ENCODE measurements at regions not wholly inside any gene's neighbourhood (a gene's known extent, or its start where the extent isn't known, plus 50 kb on each side); places are given as distances from the start of the nearest gene placed in this dataset.

DNA sequence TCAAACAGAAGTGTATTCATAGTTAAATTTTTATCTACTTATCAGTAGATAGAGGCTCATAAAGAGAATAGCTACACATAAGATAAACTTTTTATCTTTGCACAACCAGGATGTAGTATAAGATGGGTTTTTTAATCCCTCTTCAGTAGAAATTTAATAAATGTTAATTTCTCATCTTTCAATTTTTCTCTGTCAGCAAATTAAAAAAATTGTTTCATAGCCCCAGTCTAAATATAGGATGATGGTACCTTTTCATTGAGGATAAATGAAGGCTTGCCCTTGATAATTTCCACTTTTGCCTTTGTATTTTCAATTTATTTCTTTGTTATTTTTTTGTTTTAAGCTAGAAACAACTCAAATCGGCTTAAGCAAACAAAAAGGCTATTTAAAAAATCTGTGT lies 251.2 kb upstream of the NOX3 start:
- DNase-seq = no peak

DNA sequence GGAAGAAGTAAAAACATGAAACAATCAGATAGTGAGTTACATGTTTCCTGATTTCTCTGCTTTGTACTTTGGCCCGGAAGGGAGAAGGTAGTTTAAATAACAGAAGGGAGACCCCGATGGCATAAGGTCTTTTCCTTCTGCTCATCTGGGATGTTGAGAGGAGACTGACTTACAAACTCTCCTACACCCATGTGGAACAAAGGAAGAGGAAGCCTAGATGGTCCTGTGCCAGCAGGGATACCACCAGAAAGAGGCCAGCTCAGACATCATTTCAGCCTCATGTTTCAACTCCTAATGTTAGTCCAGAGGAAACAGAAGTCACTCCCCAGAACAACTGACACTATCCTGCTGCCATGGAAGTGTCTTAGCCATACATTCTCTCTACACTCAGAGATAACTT lies 250.7 kb upstream of the NOX3 start:
- no peak for DNase-seq

DNA sequence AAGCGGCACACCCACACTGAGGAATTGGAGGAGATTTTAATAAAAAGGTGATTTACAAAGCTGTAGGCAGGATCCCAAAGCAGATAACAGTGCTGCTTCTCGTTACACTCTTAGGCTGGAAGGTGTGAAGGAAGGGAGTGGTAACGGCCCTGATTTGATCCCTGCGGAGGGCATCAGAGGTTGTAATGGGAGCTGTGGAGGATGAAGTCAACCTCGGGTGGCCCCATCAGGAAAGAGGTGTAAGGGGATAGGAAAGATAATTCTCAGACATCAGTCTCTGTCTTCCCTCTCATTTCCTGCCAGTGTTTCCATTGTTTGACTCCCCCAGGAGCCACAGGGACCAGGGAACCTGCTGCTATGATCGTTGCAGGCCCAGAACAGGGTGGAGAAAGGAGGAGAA lies 245.7 kb upstream of the NOX3 start:
- DNase-seq = no peak

DNA sequence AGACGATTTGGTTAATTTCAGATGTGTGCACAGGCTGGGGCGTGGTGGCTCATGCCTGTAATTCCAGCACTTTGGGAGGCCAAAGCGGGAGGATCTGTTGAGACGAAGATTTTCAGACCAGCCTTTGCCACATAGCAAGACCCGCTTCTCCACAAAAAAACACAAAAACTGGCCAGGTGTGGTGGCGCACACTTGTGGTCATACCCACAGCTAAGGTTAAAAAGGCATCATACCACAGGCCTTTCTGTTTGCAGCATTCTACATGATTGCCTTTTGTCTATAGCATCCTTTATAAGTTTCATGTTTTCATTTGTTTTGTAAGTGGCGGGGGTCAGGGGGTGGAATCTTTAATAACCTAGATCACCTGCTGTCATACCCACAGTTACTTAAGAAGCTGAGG lies 239.9 kb upstream of the NOX3 start:
- DNase-seq = no peak

DNA sequence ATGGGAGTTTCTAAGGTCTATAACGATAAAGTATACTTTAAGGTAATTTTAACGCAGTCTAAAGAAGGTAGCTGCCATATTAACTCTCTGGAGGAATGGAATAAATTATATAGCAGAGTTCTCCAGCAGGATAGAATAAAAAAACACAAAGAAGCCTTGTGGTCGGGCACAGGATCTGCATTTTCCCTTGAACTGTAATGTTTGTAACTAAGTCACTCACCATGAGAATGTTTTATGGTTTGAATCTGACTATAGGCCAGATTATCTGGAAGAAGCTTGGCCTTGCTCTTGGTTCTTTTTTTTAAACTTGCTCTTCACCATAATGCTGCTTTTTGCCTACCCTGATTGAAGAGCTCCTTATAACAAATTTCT lies 238.8 kb upstream of the NOX3 start:
- DNase-seq = no peak

DNA sequence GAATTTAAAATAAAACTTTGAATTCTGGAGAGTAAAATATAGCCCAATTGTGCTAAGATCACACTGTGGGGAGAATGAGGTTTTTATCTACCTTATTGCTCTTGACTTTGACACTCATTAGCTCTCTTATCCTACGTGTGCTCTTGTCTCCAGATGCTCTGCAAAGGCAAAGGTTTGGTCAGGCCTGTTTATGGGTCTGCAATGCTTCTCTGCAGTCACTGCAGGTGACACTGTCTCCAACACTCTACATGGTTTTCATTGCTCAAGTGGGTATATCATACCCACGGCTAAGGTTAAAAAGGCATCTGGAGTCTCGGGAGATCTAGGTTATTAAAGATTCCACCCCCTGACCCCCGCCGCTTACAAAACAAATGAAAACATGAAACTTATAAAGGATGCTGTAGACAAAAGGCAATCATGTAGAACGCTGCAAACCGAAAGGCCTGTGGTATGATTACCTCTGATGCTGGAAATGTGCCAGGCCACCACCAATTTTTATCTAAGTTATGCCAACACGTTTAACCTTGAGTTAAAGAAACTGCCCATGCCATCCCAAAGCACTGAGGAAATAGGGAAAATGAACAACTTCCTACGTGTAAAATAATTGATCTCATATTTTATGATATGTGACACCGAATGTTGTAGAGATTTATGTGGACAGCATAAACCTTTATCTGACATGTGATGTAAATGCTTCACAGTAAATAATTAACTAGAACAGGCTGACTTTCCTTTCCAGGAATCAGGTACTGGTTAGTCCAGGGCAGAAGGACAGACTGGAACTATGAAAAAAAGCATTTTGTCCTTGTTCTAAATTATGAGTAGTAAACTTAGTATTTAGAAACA lies 238.2 kb upstream of the NOX3 start:
- DNase-seq = no peak

DNA sequence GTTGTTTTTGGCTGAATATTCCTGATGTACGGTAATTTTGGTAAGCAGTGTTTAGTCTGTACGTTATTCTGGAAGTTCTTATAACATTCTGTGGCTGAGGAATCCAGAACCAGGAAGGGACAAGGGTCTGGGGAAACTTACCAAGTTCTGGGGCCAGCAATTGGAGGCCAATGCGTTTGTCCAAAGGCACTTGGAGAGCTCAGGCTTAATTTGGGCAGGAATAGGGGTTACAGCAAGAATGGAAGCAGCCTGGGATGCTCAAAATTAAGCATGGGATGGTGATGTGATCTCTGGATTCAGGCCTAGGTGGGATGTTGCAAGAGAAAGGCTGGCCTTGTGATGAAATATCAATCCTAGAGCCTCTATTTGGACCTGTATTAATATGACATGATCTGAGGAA lies 235.2 kb upstream of the NOX3 start:
- no peak for DNase-seq

DNA sequence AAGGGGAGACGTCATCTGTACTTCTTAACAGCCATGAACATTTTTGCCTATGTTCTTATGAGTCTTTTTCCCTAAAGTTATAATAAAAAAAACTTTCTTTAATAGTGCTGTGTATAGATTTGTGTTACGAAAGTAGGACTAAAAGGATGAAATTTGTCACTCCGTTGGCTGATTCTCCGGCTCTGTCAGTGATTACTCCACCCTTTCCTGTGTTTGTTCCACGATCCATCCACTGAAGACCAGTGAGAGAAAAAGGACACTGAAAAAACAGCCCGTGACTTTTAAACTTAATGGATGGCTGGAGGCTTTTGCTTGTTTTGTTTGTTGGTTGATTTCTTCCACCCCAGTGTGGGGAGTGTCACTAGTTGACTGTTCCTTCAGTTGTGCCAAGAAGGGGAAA lies 232.0 kb upstream of the NOX3 start:
- no peak for DNase-seq

DNA sequence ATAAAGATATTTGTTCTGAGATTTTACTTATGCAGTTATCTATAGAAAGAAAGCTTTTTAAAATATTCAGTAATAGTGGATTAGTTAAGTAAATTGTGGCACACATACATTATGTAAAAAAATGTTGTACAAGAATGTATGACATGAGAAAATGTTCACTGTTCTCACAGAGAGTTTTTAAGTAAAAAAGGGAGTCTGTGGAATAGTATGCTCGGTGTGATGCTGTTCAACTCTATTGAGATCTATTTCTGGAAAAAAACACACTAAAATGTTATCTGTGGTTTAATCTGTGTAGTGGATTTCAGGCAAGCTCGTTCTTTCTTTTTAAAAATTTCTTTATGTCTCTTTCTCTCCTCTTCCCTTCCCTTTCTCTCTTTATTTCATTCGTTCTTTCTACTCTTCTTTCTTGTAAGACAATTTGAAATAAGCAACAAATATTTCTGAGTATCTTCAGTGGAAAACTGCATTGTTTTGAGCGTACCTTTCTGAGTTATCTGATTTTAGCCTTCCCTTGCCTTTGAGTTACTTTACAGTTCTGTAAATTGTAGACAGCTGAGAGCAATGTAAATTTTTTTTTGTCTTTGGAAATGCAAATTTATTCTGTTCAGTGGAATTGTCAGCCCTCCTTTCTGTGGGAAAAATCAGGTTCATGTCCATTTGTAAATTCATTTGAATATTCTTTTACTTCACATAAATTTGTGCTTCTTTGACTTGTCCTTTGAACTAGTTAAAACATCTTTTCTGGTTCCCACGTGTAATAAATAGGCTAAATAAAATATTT lies 229.0 kb upstream of the NOX3 start:
- no peak for DNase-seq

DNA sequence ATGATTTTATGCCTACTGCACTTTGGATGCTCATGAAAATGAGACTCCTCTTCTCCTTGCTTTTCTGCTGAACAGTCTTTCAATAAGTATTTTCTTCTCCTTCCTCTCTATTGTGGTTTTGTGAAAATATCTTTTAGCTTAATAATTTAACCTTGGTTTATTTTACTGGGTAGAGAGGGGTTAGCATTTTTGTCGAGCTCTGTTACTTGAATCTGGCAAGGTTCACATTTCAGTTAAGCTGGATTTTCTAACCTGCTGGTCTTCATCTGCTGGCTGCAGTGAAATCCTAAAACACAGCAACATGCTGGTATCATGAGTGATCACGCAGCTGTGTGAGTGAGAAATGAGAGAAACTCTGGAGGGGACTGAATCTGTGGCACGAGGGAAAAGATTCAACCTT lies 222.7 kb upstream of the NOX3 start:
- DNase-seq = no peak

DNA sequence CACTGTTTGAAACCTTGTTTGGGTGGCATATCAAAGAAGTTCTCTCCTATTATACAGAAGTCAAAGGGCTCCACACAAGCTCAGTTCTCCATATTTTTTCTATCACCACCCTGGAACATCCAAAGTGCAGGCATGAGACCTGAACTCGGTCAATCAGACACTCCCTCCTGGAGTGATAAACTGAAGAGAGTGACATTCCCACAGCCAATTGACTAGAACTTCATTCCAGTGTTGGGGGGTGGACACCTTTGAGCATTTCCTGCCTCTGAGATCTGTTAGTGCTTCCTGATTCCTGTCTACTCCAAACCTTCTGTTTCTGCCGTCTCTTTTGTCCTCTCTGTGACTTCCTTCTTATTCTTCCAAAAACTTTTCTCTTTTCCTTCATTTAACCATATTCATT lies 220.7 kb upstream of the NOX3 start:
- DNase-seq = no peak

DNA sequence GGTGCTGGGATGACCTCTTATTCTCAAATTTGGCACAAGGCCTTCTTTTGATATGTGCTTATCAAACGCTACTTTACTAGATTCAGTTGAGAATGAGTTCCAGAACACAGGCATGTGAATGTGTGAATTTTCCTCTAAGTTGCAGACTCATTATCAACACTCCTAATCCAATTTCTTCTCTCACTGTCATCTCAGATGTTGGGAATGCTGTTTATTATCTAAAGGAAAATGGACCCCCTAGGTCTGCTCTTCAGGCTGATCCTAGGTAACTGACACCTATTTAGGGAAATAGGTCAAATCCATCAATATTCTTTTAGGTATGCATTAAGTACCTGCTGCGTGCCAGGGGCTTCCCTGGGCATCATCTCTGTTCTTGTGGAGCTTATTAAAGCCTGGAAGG lies 215.0 kb upstream of the NOX3 start:
- no peak for DNase-seq

DNA sequence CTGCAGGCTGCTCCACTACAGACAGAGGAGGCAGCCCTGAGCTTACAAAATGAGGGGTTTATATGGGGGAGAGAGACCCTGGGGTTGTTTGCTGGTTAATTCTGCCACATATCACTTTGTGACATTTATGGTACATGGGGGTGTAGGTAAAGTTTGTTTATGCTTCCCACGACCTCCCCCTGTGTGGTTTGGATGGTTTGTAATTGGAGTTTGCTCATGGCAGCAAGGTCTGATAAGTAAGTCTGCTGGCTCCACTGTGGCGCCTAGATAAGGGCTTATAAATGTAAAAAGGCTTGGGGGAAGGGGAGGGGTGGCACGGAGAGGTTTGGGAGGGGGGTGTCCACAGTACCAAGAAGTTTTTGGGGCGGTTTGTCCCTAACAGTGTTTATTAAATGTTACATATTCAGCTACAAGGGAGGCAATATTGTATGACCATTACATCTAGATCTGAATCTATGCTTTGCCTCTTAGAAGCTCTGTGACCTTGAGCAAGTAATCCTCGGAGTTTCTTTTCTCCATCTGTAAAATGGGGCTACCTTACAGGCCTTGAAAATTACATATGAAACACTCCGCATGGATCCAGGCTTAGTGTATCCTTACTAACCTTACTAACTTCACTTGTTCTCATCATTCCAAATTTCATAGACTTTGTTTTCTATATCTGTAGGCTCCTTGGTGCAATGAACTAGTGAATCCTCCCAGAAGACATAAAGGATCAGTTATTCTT lies 204.8 kb upstream of the NOX3 start:
- DNase-seq = no peak

DNA sequence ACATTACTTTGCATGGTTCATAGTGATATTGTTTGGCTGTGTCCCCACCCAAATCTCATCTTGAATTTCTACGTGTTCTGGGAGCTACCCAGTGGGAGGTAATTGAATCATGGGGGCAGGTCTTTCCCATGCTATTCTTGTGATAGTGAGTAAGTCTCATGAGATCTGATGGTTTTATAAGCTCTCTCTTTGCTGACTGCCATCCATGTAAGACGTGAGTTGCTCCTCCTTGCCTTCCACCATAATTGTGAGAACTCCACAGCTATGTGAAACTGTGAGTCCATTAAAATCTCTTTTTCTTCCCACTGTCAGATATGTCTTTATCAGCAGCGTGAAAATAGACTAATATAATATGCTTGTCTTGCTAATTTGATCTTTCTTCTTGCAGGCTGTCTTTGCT lies 200.4 kb upstream of the NOX3 start:
- DNase-seq = no peak

DNA sequence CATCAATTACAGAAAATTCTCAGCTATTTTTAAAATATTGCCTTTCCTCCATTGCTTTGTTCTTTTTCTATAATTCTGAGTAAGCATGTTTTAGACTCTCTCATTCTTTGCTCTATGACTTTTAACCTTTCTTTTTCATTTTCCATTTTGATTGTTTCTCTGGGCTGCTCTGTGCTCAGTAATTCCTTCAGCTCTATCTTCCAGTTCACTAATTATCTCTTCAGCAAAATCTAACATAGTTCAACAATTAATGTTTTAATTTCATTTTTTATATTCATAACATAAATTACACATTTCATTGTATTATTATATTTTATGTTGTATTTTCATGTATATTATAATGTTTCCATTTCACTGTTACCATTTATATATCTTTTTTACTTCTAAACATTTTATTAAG lies 198.8 kb upstream of the NOX3 start:
- no peak for DNase-seq

DNA sequence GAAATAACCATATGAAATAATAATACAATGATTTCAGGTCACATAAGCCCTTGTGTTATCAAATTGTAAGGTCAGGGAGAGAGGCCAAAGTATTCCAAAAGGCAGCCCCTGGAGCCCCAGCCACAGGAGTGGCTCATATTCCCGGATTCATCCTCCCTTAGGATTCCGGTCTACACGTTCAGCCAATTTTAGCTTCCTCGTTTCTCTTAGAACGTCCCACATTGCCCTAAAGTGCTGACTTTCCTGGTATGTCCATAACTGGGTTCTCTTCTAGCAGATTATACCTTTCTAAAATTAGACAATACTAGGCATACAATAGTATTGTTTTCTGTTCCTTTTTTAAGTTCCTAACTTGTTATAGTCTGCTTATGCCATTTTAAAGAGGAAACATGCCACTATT lies 192.7 kb upstream of the NOX3 start:
- no peak for DNase-seq

DNA sequence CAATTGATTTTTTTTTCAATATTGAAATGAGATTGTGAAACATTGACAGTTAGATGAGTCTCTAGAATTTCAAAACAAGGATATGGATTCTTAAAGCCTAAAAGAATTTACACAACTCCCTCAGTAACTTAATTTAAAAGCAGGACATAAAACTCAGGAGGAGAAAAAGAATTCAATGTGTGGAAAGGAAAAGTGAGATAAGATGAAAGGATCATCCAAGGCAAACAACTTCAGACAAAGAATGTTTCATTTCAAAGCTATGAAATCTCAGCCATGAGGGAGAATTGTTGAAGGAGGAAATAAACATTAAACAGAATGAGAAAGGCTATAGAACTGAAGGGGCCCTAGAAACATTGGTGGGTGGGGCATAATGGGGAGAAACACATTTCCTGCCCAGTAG lies 191.7 kb upstream of the NOX3 start:
- DNase-seq = no peak

DNA sequence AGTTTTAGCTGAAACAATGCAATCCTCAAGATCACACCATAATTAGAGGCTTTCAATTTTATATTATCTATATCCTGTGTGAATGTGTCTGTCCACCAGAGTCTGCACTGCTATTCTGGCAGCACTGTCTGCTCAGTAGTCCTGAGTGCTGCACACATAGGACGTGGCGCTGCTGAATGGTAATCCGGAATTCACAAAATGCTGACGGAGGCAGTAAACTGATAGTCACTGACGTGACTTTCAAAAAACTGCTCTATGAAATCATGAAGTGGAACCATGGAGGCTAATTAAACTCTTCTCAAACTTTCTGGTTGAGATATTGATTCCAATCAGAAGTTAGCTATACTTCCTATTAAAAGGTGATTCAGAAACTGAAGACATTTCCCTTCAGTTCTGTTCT lies 190.8 kb upstream of the NOX3 start:
- DNase-seq = no peak

DNA sequence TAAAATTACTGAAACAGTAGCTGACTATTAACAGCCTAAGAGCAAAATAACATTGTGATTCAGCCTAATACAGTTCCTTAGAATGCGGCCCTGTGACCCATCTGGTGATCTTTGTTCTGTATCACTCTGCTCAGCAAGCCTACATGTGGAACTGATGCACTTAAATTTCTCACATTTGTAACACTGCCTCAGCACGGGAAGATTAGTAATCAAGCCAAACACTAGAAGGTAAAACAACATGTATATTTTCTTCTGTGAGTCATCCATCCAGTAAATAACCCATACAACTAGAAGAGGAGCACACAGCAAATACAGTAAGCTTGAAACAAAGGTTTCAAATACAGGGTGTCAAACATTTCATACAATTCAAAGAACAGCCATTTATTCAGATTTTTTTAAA lies 189.7 kb upstream of the NOX3 start:
- DNase-seq = no peak

DNA sequence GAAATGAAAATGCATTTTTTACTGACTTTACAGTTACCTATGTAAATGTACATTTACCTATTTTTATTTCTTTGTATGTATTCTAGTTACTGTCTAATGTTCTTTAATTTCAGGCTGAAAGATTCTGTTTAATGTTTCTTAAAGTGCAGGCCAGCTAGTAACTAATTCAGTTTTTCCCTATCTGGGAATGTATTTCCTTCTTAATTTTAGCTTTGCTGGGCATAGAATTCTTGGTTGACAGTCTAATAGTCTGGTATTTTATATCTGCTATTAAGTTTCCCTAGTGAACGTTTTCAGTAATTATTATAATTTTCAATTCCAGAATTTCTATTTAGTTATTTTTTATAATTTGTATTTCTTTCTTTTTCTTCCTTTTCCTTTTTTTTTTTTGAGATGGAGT lies 186.0 kb upstream of the NOX3 start:
- DNase-seq = no peak

DNA sequence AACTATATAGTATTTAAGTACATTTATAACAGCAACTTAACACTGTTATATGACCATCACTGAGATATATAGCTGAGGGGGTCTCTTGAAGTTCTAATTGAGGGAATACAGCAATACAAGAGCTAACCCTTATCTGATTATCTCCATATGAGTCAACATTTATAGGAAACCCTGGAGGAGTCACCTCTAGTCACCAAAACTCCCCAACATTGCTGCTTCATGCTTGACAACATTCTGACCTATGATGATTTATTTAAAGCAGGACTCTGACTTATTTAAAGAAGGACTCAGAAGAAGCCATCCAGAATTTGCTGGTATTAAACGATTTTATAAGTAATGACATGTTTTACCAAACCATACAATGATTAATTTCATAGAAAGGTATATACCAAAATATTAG lies 182.6 kb upstream of the NOX3 start:
- no peak for DNase-seq

DNA sequence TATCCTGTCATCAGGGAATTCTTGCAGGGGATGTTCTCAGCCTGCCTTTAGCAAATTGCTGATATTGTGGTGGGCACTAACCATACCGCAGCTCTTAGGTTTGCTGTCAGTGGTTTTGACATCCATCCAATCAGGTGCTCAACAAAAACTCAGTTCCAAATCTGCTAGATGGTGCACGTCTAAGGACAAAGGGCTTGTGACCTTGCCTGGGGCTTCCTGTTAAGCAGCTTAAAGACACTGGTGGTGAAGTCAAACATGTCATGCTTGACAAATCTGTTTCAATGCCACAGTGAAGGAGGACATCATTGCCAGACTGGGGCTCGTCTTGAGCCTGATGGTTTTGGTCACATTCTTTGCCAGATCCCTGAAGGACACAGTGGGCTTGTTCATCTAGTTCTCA lies 179.8 kb upstream of the NOX3 start:
- no peak for DNase-seq

DNA sequence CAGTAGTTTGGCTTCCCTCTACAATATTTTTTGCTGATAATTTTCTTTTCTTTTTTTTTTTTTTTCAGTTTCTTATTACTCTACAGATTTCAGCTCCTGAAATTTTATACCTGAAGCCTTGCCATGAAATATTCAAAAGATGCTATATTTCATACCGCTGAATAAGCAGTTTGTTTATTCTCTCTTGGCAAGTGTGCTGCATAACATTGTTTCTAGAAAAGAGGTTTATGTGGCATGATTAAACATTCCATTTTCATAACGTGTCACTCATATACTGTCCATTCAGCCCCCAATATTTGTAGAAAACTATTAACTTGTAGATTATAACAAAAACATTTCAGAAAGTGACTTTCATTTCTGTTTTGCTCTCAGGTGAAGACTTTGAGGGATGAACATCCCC lies 174.4 kb upstream of the NOX3 start:
- DNase-seq = no peak

DNA sequence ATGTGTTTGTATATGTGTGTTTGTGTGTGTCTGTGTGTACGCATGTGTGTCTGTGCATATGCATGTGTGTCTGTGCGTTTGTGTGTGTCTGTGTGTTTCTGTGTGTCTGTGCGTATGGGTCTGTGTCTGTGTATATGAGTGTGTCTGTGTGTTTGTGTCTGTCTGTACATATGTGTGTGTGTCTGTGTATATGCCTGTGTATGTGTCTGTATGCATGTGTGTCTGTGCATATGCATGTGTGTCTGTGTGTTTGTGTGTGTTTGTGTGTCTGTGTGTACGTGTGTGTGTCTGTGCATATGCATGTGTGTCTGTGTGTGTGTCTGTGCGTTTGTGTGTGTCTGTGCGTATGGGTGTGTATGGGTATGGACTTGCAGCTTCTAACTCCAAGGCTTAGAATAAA lies 174.0 kb upstream of the NOX3 start:
- DNase-seq = no peak
